ENCODE measurements at regions not wholly inside any gene's neighbourhood (a gene's known extent, or its start where the extent isn't known, plus 50 kb on each side); places are given as distances from the start of the nearest gene placed in this dataset.
A peak's percentile ranks its signal among the peaks of the same experiment; 100 is the strongest.

DNA sequence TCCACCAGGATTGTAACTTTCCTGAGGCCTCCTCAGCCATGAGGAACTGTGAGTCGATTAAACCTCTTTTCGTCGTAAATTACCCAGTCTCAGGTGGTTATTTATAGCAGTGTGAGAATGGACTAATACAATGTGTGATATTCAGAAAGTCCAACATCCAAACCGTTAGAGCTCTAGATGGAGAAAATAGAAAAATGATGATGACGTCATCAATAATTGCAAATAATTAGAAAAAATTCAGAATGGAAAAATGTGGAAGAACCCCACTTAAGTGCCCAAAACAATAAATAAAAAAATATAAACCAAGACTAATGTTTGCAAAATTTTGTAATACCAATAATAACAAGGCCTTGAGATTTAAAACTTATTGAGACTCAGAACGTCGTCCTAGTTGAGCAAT lies 103.0 kb upstream of the PLPPR5 start:
- no peak for FAIRE-seq
- H3K4me2 ChIP-seq (ENCODE audit: insufficient read depth, low read length), result no peak overlapping the region
- no peaks in the 10 kb centered on the region for H4K20me1 ChIP-seq (replicated peaks; ENCODE audit: control insufficient read depth, insufficient read depth, low read length)
- H3K9ac ChIP-seq (ENCODE audit: insufficient read depth in 1 of 2, low read depth in 2 of 2, low read length in 2 of 2), result no peak overlapping the region
- no peaks in the 10 kb centered on the region for H3K4me1 ChIP-seq (replicated peaks in 1 of 2; ENCODE audit: control insufficient read depth in 2 of 2, insufficient read depth in 2 of 2, low read length in 2 of 2)
- no TSS peak for BruUV-seq (replicated peaks)
- under 1% methylated on average over 7 of the region's 7 CpGs for WGBS (ENCODE audit: insufficient coverage, low coverage, missing lambda C conversion rate)
- H3K27me3 ChIP-seq (ENCODE audit: control insufficient read depth in 2 of 2, insufficient read depth in 2 of 2, low read length in 2 of 2), result no peaks in the 10 kb centered on the region
- no peak overlapping the region for H3K4me3 ChIP-seq
- no peak overlapping the region for H2AFZ ChIP-seq (ENCODE audit: low read depth, low read length)
- no peaks in the 10 kb centered on the region for H3K36me3 ChIP-seq (ENCODE audit: control insufficient read depth, insufficient read depth, low read length)
- no peaks in the 10 kb centered on the region for H3K9me3 ChIP-seq (replicated peaks; ENCODE audit: control insufficient read depth, insufficient read depth, low read depth, low read length)
- ATAC-seq, result no peak
- H3K9me1 ChIP-seq (ENCODE audit: control insufficient read depth, insufficient read depth, low read length), result no peaks in the 10 kb centered on the region
- CTCF ChIA-PET (ENCODE audit: low intra/inter-chr PET ratio), result no interaction called here
- in situ Hi-C loops (cut with MboI), result no loop called here
- DNase-seq (ENCODE audit: extremely low read depth in 1 of 4, low spot score in 3 of 4), result no peak
- POLR2A ChIA-PET, result no interaction called here
- H3K27ac ChIP-seq (ENCODE audit: extremely low read depth, low read depth, low read length), result no peak overlapping the region
- intact Hi-C loops (cut with micrococcal nuclease), result no loop called here
- H3K79me2 ChIP-seq (ENCODE audit: control insufficient read depth, insufficient read depth, low read length), result no peaks in the 10 kb centered on the region
- TF ChIP-seq CTBP1 (IDR thresholded peaks at IDR 0.05; ENCODE audit: borderline replicate concordance) (no peak), ZFP1 (CRISPR knock-in tag; IDR thresholded peaks at IDR 0.05) (no peak), ZKSCAN1 (IDR thresholded peaks at IDR 0.05; ENCODE audit: low read depth, low read length) (no peak), POLR3G (IDR thresholded peaks at IDR 0.05; ENCODE audit: extremely low read depth, insufficient read length, insufficient replicate concordance) (no peak), CREB1 (IDR thresholded peaks at IDR 0.05) (no peak), CREB1 (CRISPR knock-in tag; IDR thresholded peaks at IDR 0.05) (no peak), BHLHE40 (IDR thresholded peaks at IDR 0.05; ENCODE audit: low read length) (no peak), ZNF239 (CRISPR knock-in tag; IDR thresholded peaks at IDR 0.05) (no peak), MXI1 (IDR thresholded peaks at IDR 0.05; ENCODE audit: low read depth, low read length) (no peak), ARID1B (IDR thresholded peaks at IDR 0.05) (no peak), FOXK2 (conservative IDR thresholded peaks at IDR 0.05 in 1 of 2, IDR thresholded peaks at IDR 0.05 in 1 of 2; ENCODE audit: low read depth in 2 of 2) (no peak), ZNF668 (CRISPR knock-in tag; IDR thresholded peaks at IDR 0.05) (no peak), ATF7 (IDR thresholded peaks at IDR 0.05) (0 out of 2 replicates have a peak, but pooled peaks have one; percentile 18), PCBP2 (IDR thresholded peaks at IDR 0.05; ENCODE audit: low read depth, low read length, poor library complexity, severe bottlenecking) (no peak), HDGF (IDR thresholded peaks at IDR 0.05) (no peak), TEAD1 (CRISPR knock-in tag; IDR thresholded peaks at IDR 0.05) (no peak), PHF8 (IDR thresholded peaks at IDR 0.05; ENCODE audit: borderline replicate concordance, low read length) (no peak)
- TF ChIP-seq, protein P1, sequence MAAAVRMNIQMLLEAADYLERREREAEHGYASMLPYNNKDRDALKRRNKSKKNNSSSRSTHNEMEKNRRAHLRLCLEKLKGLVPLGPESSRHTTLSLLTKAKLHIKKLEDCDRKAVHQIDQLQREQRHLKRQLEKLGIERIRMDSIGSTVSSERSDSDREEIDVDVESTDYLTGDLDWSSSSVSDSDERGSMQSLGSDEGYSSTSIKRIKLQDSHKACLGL (CRISPR knock-in tag; IDR thresholded peaks at IDR 0.05; ENCODE audit: borderline replicate concordance, poor library complexity, severe bottlenecking), result no peak
- TF ChIP-seq, protein P2, sequence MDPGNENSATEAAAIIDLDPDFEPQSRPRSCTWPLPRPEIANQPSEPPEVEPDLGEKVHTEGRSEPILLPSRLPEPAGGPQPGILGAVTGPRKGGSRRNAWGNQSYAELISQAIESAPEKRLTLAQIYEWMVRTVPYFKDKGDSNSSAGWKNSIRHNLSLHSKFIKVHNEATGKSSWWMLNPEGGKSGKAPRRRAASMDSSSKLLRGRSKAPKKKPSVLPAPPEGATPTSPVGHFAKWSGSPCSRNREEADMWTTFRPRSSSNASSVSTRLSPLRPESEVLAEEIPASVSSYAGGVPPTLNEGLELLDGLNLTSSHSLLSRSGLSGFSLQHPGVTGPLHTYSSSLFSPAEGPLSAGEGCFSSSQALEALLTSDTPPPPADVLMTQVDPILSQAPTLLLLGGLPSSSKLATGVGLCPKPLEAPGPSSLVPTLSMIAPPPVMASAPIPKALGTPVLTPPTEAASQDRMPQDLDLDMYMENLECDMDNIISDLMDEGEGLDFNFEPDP (CRISPR knock-in tag; IDR thresholded peaks at IDR 0.05), result no peak
- TF ChIP-seq, protein P3, sequence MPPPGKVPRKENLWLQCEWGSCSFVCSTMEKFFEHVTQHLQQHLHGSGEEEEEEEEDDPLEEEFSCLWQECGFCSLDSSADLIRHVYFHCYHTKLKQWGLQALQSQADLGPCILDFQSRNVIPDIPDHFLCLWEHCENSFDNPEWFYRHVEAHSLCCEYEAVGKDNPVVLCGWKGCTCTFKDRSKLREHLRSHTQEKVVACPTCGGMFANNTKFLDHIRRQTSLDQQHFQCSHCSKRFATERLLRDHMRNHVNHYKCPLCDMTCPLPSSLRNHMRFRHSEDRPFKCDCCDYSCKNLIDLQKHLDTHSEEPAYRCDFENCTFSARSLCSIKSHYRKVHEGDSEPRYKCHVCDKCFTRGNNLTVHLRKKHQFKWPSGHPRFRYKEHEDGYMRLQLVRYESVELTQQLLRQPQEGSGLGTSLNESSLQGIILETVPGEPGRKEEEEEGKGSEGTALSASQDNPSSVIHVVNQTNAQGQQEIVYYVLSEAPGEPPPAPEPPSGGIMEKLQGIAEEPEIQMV (tag; conservative IDR thresholded peaks at IDR 0.05; ENCODE audit: low read depth), result no peak
- TF ChIP-seq, protein P4, sequence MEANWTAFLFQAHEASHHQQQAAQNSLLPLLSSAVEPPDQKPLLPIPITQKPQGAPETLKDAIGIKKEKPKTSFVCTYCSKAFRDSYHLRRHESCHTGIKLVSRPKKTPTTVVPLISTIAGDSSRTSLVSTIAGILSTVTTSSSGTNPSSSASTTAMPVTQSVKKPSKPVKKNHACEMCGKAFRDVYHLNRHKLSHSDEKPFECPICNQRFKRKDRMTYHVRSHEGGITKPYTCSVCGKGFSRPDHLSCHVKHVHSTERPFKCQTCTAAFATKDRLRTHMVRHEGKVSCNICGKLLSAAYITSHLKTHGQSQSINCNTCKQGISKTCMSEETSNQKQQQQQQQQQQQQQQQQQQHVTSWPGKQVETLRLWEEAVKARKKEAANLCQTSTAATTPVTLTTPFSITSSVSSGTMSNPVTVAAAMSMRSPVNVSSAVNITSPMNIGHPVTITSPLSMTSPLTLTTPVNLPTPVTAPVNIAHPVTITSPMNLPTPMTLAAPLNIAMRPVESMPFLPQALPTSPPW (CRISPR knock-in tag; IDR thresholded peaks at IDR 0.05), result no peak

All from K562 (cell line).